HUES6 (cell line): ENCODE measurements at regions not wholly inside any gene's neighbourhood (a gene's known extent, or its start where the extent isn't known, plus 50 kb on each side); places are given as distances from the start of the nearest gene placed in this dataset.

Experiments
- H3K27ac ChIP-seq: 2 replicates; pipeline ENCODE4 v1.7.0; 2013; ENCODE audit warnings: low read depth, mild to moderate bottlenecking, low read length, inconsistent platforms
- H3K27me3 ChIP-seq: 2 replicates; pipeline ENCODE4 v1.6.1; 2013; ENCODE audit warnings: low read length; ENCODE audit not compliant: control insufficient read depth, insufficient read depth
- H3K36me3 ChIP-seq: 2 replicates; pipeline ENCODE4 v1.6.1; 2013; ENCODE audit warnings: low read length; ENCODE audit not compliant: control insufficient read depth, insufficient read depth
- H3K4me1 ChIP-seq: 2 replicates; pipeline ENCODE4 v1.6.1; 2013; ENCODE audit warnings: low read length; ENCODE audit not compliant: control insufficient read depth, insufficient read depth
- H3K4me3 ChIP-seq: 2 replicates; pipeline ENCODE4 v1.5.1; 2013; ENCODE audit warnings: low read depth, low read length
- H3K9ac ChIP-seq: one replicate; pipeline ENCODE4 v1.6.1; 2013; ENCODE audit warnings: mild to moderate bottlenecking, low read length
- H3K9me3 ChIP-seq: 2 replicates; pipeline ENCODE4 v1.6.1; 2013; ENCODE audit warnings: low read depth, low read length; ENCODE audit not compliant: control insufficient read depth, insufficient read depth

- Histone ChIP-seq H3K9ac (no peak overlapping the region), H3K27me3 (no peaks in the 10 kb centered on the region), H3K9me3 (0 out of 2 replicates have a peak, but pooled peaks cover 6% of the 10 kb centered on the region), H3K36me3 (no peaks in the 10 kb centered on the region), H3K27ac (no peak overlapping the region), H3K4me3 (no peak overlapping the region), H3K4me1 (no peaks in the 10 kb centered on the region)
Measured at GRCh38 chr18:78199611-78200010, 780.0 kb upstream of the SALL3 start.

- Histone ChIP-seq H3K27ac (no peak overlapping the region), H3K27me3 (no peaks in the 10 kb centered on the region), H3K4me3 (no peak overlapping the region), H3K4me1 (peaks cover 4% of the 10 kb centered on the region; the same call in 1 of the 2 replicates), H3K9ac (no peak overlapping the region), H3K9me3 (no peaks in the 10 kb centered on the region; the same call in 1 of the 2 replicates), H3K36me3 (no peaks in the 10 kb centered on the region)
Measured at GRCh38 chr18:78207942-78208341, 771.7 kb upstream of the SALL3 start.

- no peaks in the 10 kb centered on the region for H3K36me3 ChIP-seq
- H3K9me3 ChIP-seq = no peaks in the 10 kb centered on the region; the same call in 1 of the 2 replicates
- H3K27ac ChIP-seq = no peak overlapping the region
- H3K9ac ChIP-seq = no peak overlapping the region
- H3K4me1 ChIP-seq = peaks cover 4% of the 10 kb centered on the region; the same call in 1 of the 2 replicates
- no peaks in the 10 kb centered on the region for H3K27me3 ChIP-seq
- H3K4me3 ChIP-seq = no peak overlapping the region
Measured at GRCh38 chr18:78208461-78208860, 771.2 kb upstream of the SALL3 start.

- Histone ChIP-seq H3K27ac (no peak overlapping the region), H3K4me3 (no peak overlapping the region), H3K9me3 (no peaks in the 10 kb centered on the region; the same call in 1 of the 2 replicates), H3K27me3 (no peaks in the 10 kb centered on the region), H3K4me1 (no peaks in the 10 kb centered on the region), H3K36me3 (no peaks in the 10 kb centered on the region), H3K9ac (no peak overlapping the region)
Measured at GRCh38 chr18:78213361-78213994, 766.1 kb upstream of the SALL3 start.

- Histone ChIP-seq H3K9ac (no peak overlapping the region), H3K27me3 (no peaks in the 10 kb centered on the region), H3K4me3 (no peak overlapping the region), H3K9me3 (no peaks in the 10 kb centered on the region), H3K36me3 (no peaks in the 10 kb centered on the region), H3K27ac (no peak overlapping the region), H3K4me1 (no peaks in the 10 kb centered on the region)
Measured at GRCh38 chr18:78221496-78221895, 758.1 kb upstream of the SALL3 start.

- Histone ChIP-seq H3K4me1 (peaks cover 4% of the 10 kb centered on the region; the same call in 1 of the 2 replicates), H3K4me3 (no peak overlapping the region), H3K27me3 (no peaks in the 10 kb centered on the region), H3K9me3 (no peaks in the 10 kb centered on the region), H3K9ac (no peak overlapping the region), H3K27ac (no peak overlapping the region), H3K36me3 (no peaks in the 10 kb centered on the region)
Measured at GRCh38 chr18:78228974-78229373, 750.6 kb upstream of the SALL3 start.

GRCh38 chr18:78230911-78231310, 748.7 kb upstream of the SALL3 start:
- Histone ChIP-seq H3K27ac (no peak overlapping the region), H3K9ac (no peak overlapping the region), H3K36me3 (no peaks in the 10 kb centered on the region), H3K9me3 (no peaks in the 10 kb centered on the region), H3K4me3 (no peak overlapping the region), H3K27me3 (no peaks in the 10 kb centered on the region), H3K4me1 (peaks cover 4% of the 10 kb centered on the region; the same call in 1 of the 2 replicates)

GRCh38 chr18:78232196-78232595, 747.4 kb upstream of the SALL3 start:
- H3K27ac ChIP-seq = no peak overlapping the region
- H3K36me3 ChIP-seq = no peaks in the 10 kb centered on the region

GRCh38 chr18:78237864-78238263, 741.8 kb upstream of the SALL3 start:
- no peaks in the 10 kb centered on the region for H3K36me3 ChIP-seq
- H3K4me3 ChIP-seq = no peak overlapping the region
- no peak overlapping the region for H3K27ac ChIP-seq
- no peak overlapping the region for H3K9ac ChIP-seq
- H3K27me3 ChIP-seq = no peaks in the 10 kb centered on the region
- no peaks in the 10 kb centered on the region; the same call in 1 of the 2 replicates for H3K9me3 ChIP-seq
- H3K4me1 ChIP-seq = no peaks in the 10 kb centered on the region; the same call in 1 of the 2 replicates

More at GRCh38 chr18:78232196-78232595, 747.4 kb upstream of the SALL3 start:
- Histone ChIP-seq H3K9me3 (no peaks in the 10 kb centered on the region), H3K9ac (no peak overlapping the region), H3K4me1 (peaks cover 4% of the 10 kb centered on the region; the same call in 1 of the 2 replicates), H3K4me3 (no peak overlapping the region), H3K27me3 (no peaks in the 10 kb centered on the region)

GRCh38 chr18:78238404-78239089, 741.1 kb upstream of the SALL3 start:
- H3K4me1 ChIP-seq = no peaks in the 10 kb centered on the region; the same call in 1 of the 2 replicates
- no peaks in the 10 kb centered on the region for H3K27me3 ChIP-seq
- H3K9ac ChIP-seq = no peak overlapping the region
- no peak overlapping the region for H3K27ac ChIP-seq
- H3K9me3 ChIP-seq = no peaks in the 10 kb centered on the region; the same call in 1 of the 2 replicates
- H3K36me3 ChIP-seq = no peaks in the 10 kb centered on the region
- H3K4me3 ChIP-seq = no peak overlapping the region

GRCh38 chr18:78239090-78239457, 740.5 kb upstream of the SALL3 start:
- Histone ChIP-seq H3K4me3 (no peak overlapping the region), H3K9me3 (no peaks in the 10 kb centered on the region; the same call in 1 of the 2 replicates), H3K36me3 (no peaks in the 10 kb centered on the region), H3K27me3 (no peaks in the 10 kb centered on the region), H3K4me1 (no peaks in the 10 kb centered on the region; the same call in 1 of the 2 replicates), H3K9ac (no peak overlapping the region), H3K27ac (no peak overlapping the region)
